ENCODE measurements at regions not wholly inside any gene's neighbourhood (a gene's known extent, or its start where the extent isn't known, plus 50 kb on each side); places are given as distances from the start of the nearest gene placed in this dataset.
"Not testable (repeated sequence)": the region's sequence is repeated elsewhere in the genome, so short reads cannot be mapped to it uniquely, and the experiment has no call there.

GRCh38 chr3:65126527-65127410 lies 439.0 kb upstream of the ADAMTS9 start:
- DNase-seq (ENCODE audit: low spot score in 2 of 2), result no peak
- intact Hi-C loops (cut with DNase I; ENCODE audit: low total_unique reads), result no loop called here
- WGBS, 2 donors, result 42 to 47% methylated on average over 7 of the region's 7 CpGs
- no peak overlapping the region for H3K4me3 ChIP-seq (ENCODE audit: low read depth, poor library complexity, severe bottlenecking)
- TF ChIP-seq POLR2A (IDR thresholded peaks at IDR 0.05), result no peak
- no peak for TF ChIP-seq CTCF (IDR thresholded peaks at IDR 0.05)

GRCh38 chr3:65120156-65120555 lies 432.4 kb upstream of the ADAMTS9 start:
- H3K4me3 ChIP-seq (ENCODE audit: low read depth, poor library complexity, severe bottlenecking); intact Hi-C loops (cut with DNase I; ENCODE audit: low total_unique reads); DNase-seq (ENCODE audit: low spot score in 2 of 2): not testable (repeated sequence)
- WGBS, 2 donors, result 96 to 97% methylated on average over 13 of the region's 13 CpGs

- H3K4me3 ChIP-seq (ENCODE audit: low read depth, poor library complexity, severe bottlenecking), result no peak overlapping the region
- intact Hi-C loops (cut with DNase I; ENCODE audit: low total_unique reads), result no loop called here
- TF ChIP-seq CTCF (IDR thresholded peaks at IDR 0.05) (no peak), POLR2A (IDR thresholded peaks at IDR 0.05) (no peak)
- WGBS, 2 donors, result 93 to 97% methylated on average over 5 of the region's 5 CpGs
- DNase-seq (ENCODE audit: low spot score in 2 of 2), result no peak
Observed at GRCh38 chr3:65118912-65119499, 431.2 kb upstream of the ADAMTS9 start.

GRCh38 chr3:65114041-65114440 lies 426.2 kb upstream of the ADAMTS9 start:
- H3K4me3 ChIP-seq (ENCODE audit: low read depth, poor library complexity, severe bottlenecking), result no peak overlapping the region
- DNase-seq (ENCODE audit: low spot score in 2 of 2), result no peak
- TF ChIP-seq CTCF (IDR thresholded peaks at IDR 0.05) (no peak), POLR2A (IDR thresholded peaks at IDR 0.05) (no peak)
- intact Hi-C loops (cut with DNase I; ENCODE audit: low total_unique reads), result no loop called here

- TF ChIP-seq POLR2A (IDR thresholded peaks at IDR 0.05) (no peak), CTCF (IDR thresholded peaks at IDR 0.05) (no peak)
- 84 to 91% methylated on average over 6 of the region's 6 CpGs for WGBS, 2 donors
- intact Hi-C loops (cut with DNase I; ENCODE audit: low total_unique reads), result no loop called here
- no peak for DNase-seq (ENCODE audit: low spot score in 2 of 2)
- no peak overlapping the region for H3K4me3 ChIP-seq (ENCODE audit: low read depth, poor library complexity, severe bottlenecking)
Observed at GRCh38 chr3:65112751-65113300, 425.0 kb upstream of the ADAMTS9 start.

- no peak overlapping the region for H3K4me3 ChIP-seq (ENCODE audit: low read depth, poor library complexity, severe bottlenecking)
- intact Hi-C loops (cut with DNase I; ENCODE audit: low total_unique reads), result no loop called here
- 83% methylated on average over 2 of the region's 2 CpGs for WGBS, 2 donors
- TF ChIP-seq POLR2A (IDR thresholded peaks at IDR 0.05) (no peak), CTCF (IDR thresholded peaks at IDR 0.05) (no peak)
- no peak for DNase-seq (ENCODE audit: low spot score in 2 of 2)
Observed at GRCh38 chr3:65110661-65111060, 422.9 kb upstream of the ADAMTS9 start.
